GM12878 (cell line): ENCODE measurements at regions not wholly inside any gene's neighbourhood (a gene's known extent, or its start where the extent isn't known, plus 50 kb on each side); places are given as distances from the start of the nearest gene placed in this dataset.

Experiments used
- ATAC-seq: fragments of 200-7000 bp; cut with Tn5 transposase; 3 replicates; pipeline ENCODE4 v1.9.1; 2020; ENCODE audit warnings: mild to moderate bottlenecking, moderate library complexity
- BruUV-seq: library from RNA; stranded (reverse); fragments of 400-500 nt; replicated peaks from 2 replicates; lab custom pipeline; 2021; lab: Mats Ljungman, UMichigan
- CTCF ChIA-PET: fragments of 300-600 bp; sonication (Branson Sonifier 250); formaldehyde crosslinking; extraction: SDS; loops from one replicate; lab custom pipeline; 2021; ENCODE audit warnings: inconsistent platforms; lab: Yijun Ruan, JAX
- POLR2A ChIA-PET: fragments of 350-600 bp; formaldehyde crosslinking; extraction: SDS; loops from one replicate; lab custom pipeline; 2021; ENCODE audit warnings: inconsistent platforms; lab: Charles Lee
- RAD21 ChIA-PET: fragments of 300-600 bp; sonication (Branson Sonifier 250); formaldehyde crosslinking; loops from one replicate; lab custom pipeline; 2023; ENCODE audit warnings: antibody characterized with exemption; ENCODE audit not compliant: unreplicated experiment; lab: Charles Lee
- SMC1A ChIA-PET: fragments of 300-600 bp; sonication (Branson Sonifier 250); formaldehyde crosslinking; loops from one replicate; lab custom pipeline; 2023; ENCODE audit not compliant: unreplicated experiment, uncharacterized antibody; lab: Charles Lee
- DNase-seq: peaks from one replicate; pipeline ENCODE4 v3.0.0-alpha.2; 2011; ENCODE audit warnings: low read depth, low spot score
- FAIRE-seq: peaks from 3 replicates; lab custom pipeline; 2011; peaks lifted over from hg19 to GRCh38; lab: Jason Lieb, UNC
- H2AFZ ChIP-seq: 2 replicates; pipeline ENCODE4 v1.6.0; 2011; ENCODE audit warnings: low read depth, low read length, control low read depth; ENCODE audit not compliant: control insufficient read depth
- H3K27ac ChIP-seq: 2 replicates; pipeline ENCODE4 v1.5.1; 2011; ENCODE audit warnings: control low read depth; ENCODE audit not compliant: control insufficient read depth, insufficient read depth
- H3K27me3 ChIP-seq, 2 experiments: replicated peaks in 1 of 2; 2 replicates each; pipeline versions ENCODE4 v1.6.0 to v1.6.1; 2011; ENCODE audit warnings: low read length in 1 of 2; ENCODE audit not compliant: control insufficient read depth in 2 of 2, insufficient read depth in 2 of 2
- H3K36me3 ChIP-seq, 2 experiments: 2 replicates each; pipeline ENCODE4 v1.5.1; 2011; ENCODE audit warnings: low read length in 1 of 2; ENCODE audit not compliant: control insufficient read depth in 2 of 2, insufficient read depth in 2 of 2
- H3K4me1 ChIP-seq: 2 replicates; pipeline ENCODE4 v1.6.1; 2011; ENCODE audit warnings: mild to moderate bottlenecking, low read length, moderate library complexity, mixed read lengths; ENCODE audit not compliant: control insufficient read depth, insufficient read depth
- H3K4me2 ChIP-seq: 2 replicates; pipeline ENCODE4 v1.6.0; 2011; ENCODE audit warnings: control low read depth; ENCODE audit not compliant: control insufficient read depth, insufficient read depth
- H3K4me3 ChIP-seq: fragments of 200-600 bp; sonication (generic); 2 replicates; pipeline ENCODE4 v1.5.1; 2016
- H3K79me2 ChIP-seq: 2 replicates; pipeline ENCODE4 v1.6.0; 2011; ENCODE audit warnings: low read length; ENCODE audit not compliant: control insufficient read depth, insufficient read depth
- H3K9ac ChIP-seq: 2 replicates; pipeline ENCODE4 v1.8.0; 2011; ENCODE audit warnings: low read length, control low read depth, mixed read lengths; ENCODE audit not compliant: control insufficient read depth, insufficient read depth
- H3K9me3 ChIP-seq: replicated peaks from 3 replicates; pipeline ENCODE4 v1.5.1; 2011; ENCODE audit warnings: mild to moderate bottlenecking, low read length; ENCODE audit not compliant: control insufficient read depth, insufficient read depth
- H4K20me1 ChIP-seq: 2 replicates; pipeline ENCODE4 v1.6.0; 2011; ENCODE audit not compliant: control insufficient read depth, insufficient read depth
- CREB1 ChIP-seq: IDR thresholded peaks from 2 replicates; pipeline ENCODE4 v1.6.1; 2012; ENCODE audit warnings: low read depth, mild to moderate bottlenecking, inconsistent platforms
- NBN ChIP-seq: fragments of 450-650 bp; IDR thresholded peaks from 2 replicates; pipeline ENCODE4 v1.6.1; 2016
- RAD21 ChIP-seq: IDR thresholded peaks from 2 replicates; pipeline ENCODE4 v1.6.1; 2011; ENCODE audit warnings: mild to moderate bottlenecking, low read depth, low read length, moderate library complexity; ENCODE audit not compliant: insufficient read depth
- SIX5 ChIP-seq: IDR thresholded peaks from 2 replicates; pipeline ENCODE4 v1.6.1; 2011; ENCODE audit warnings: mild to moderate bottlenecking, low read depth, low read length, moderate library complexity; ENCODE audit not compliant: severe bottlenecking
- SMC3 ChIP-seq: IDR thresholded peaks from 2 replicates; pipeline ENCODE4 v1.6.1; 2011; ENCODE audit warnings: low read length, improper control_type of control experiment, borderline replicate concordance
- YY1 ChIP-seq: IDR thresholded peaks from 2 replicates; pipeline ENCODE4 v1.6.1; 2011; ENCODE audit warnings: low read depth, mild to moderate bottlenecking, low read length
- ZNF217 ChIP-seq: fragments of 450-650 bp; IDR thresholded peaks from 2 replicates; pipeline ENCODE4 v1.6.1; 2017; ENCODE audit warnings: antibody characterized with exemption, mild to moderate bottlenecking
- WGBS: methylation state at CpG from one replicate; pipeline ENCODE4 v1.1.6; 2016; ENCODE audit warnings: low lambda C conversion rate; ENCODE audit not compliant: insufficient replicate concordance, insufficient coverage; ENCODE audit errors: missing lambda C conversion rate; 5-methylcytosine and 5-hydroxymethylcytosine counted together
- in situ Hi-C: fragments of 300-500 bp; cut with MboI; formaldehyde crosslinking; loops from 9 replicates; pipeline ENCODE4 v1.14.3; 2018; ENCODE audit warnings: mixed read lengths
- intact Hi-C: fragments of 100-400 bp; cut with micrococcal nuclease; formaldehyde crosslinking; loops from one replicate; pipeline ENCODE4 v1.14.2; 2022; ENCODE audit not compliant: unreplicated experiment
- TF ChIP-seq, protein P1 (sequence below), 3 experiments: IDR thresholded peaks in 2 of 3; conservative IDR thresholded peaks in 1 of 3; 2 replicates each; pipeline ENCODE4 v1.5.1; 2011; ENCODE audit warnings: low read depth in 3 of 3, low read length in 3 of 3, mild to moderate bottlenecking in 3 of 3, control low read depth in 2 of 3, moderate library complexity in 2 of 3, inconsistent platforms in 1 of 3, mixed read lengths in 1 of 3; ENCODE audit not compliant: control insufficient read depth in 2 of 3, insufficient read depth in 1 of 3; ENCODE audit errors: extremely low read depth in 1 of 3
- TF ChIP-seq, protein P2 (sequence below): fragments of 450-650 bp; formaldehyde crosslinking; IDR thresholded peaks from 2 replicates; pipeline ENCODE4 v1.4.0; 2022; ENCODE audit warnings: mild to moderate bottlenecking, moderate library complexity
- TF ChIP-seq, protein P3 (sequence below): fragments of 450-650 bp; IDR thresholded peaks from 2 replicates; pipeline ENCODE4 v1.6.1; 2017; ENCODE audit warnings: mild to moderate bottlenecking, moderate library complexity

DNA sequence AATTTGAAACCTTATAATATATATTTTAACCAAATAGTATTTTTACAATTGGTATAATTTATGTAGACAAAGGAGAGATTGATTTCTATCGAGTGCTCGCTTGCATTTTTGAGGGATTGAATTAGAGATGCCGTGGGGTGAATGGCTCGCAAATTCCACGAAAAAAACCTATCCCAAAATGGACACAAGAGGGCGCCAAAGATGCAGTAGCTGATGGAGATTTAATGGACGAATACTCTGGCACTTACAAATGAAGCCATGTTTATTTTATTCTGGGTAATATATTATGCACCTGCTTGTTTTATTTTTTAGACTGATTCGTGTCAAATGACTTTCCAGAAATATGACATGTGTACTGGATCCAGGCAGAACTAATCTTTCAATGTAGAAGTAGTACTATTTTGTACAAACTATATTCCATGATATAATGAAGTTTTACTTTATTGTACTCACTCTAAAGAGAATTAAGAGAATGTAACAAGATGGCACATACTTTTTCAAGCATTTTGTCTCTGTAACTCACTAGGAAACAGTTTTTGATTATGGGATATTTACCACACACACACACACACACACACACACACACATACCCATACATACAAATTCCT is 505.4 kb downstream of the PLCL1 start:
- in situ Hi-C loops (loop anchor here (5.0 kb wide), 2 partner anchors 1183 to 1433 kb away; no protein-coding TSS in a partner anchor), intact Hi-C loops (loop anchor here (1.0 to 10.0 kb wide), 3 partner anchors 345 to 1430 kb away; no protein-coding TSS in a partner anchor)
- H3K36me3 ChIP-seq, result no peaks in the 10 kb centered on the region
- ChIA-PET CTCF (interaction anchor here (0.6 to 1.7 kb wide), 25 partner anchors 10 to 1433 kb away, joined by 3 to 25 read pairs (median 4); no protein-coding TSS in a partner anchor), RAD21 (interaction anchor here (1.0 to 1.6 kb wide), 4 partner anchors 65 to 1430 kb away, joined by 3 to 11 read pairs (median 6); no protein-coding TSS in a partner anchor), POLR2A (no interaction called here), SMC1A (interaction anchor here (0.7 to 2.0 kb wide), 4 partner anchors 12 to 1179 kb away, joined by 3 to 10 read pairs (median 6); no protein-coding TSS in a partner anchor)
- H3K4me1 ChIP-seq, result no peaks in the 10 kb centered on the region
- no peaks in the 10 kb centered on the region for H3K9me3 ChIP-seq
- no peak overlapping the region for H3K4me2 ChIP-seq
- H2AFZ ChIP-seq, result no peak overlapping the region
- 0% methylated on average over 8 of the region's 8 CpGs for WGBS
- FAIRE-seq (no peak), ATAC-seq (peak; percentile 67), DNase-seq (no peak)
- H3K27me3 ChIP-seq, result peaks cover 1 to 2% of the 10 kb centered on the region in 2 experiments; a peak in 1 of 4 replicates
- no peaks in the 10 kb centered on the region for H3K79me2 ChIP-seq
- H4K20me1 ChIP-seq, result no peaks in the 10 kb centered on the region; the same call in 1 of the 2 replicates
- H3K4me3 ChIP-seq, result no peak overlapping the region
- TF ChIP-seq, protein P1, sequence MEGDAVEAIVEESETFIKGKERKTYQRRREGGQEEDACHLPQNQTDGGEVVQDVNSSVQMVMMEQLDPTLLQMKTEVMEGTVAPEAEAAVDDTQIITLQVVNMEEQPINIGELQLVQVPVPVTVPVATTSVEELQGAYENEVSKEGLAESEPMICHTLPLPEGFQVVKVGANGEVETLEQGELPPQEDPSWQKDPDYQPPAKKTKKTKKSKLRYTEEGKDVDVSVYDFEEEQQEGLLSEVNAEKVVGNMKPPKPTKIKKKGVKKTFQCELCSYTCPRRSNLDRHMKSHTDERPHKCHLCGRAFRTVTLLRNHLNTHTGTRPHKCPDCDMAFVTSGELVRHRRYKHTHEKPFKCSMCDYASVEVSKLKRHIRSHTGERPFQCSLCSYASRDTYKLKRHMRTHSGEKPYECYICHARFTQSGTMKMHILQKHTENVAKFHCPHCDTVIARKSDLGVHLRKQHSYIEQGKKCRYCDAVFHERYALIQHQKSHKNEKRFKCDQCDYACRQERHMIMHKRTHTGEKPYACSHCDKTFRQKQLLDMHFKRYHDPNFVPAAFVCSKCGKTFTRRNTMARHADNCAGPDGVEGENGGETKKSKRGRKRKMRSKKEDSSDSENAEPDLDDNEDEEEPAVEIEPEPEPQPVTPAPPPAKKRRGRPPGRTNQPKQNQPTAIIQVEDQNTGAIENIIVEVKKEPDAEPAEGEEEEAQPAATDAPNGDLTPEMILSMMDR (IDR thresholded peaks at IDR 0.05 in 2 of 3, conservative IDR thresholded peaks at IDR 0.05 in 1 of 3; ENCODE audit: control insufficient read depth in 2 of 3, extremely low read depth in 1 of 3, insufficient read depth in 1 of 3, low read depth in 3 of 3, low read length in 3 of 3), result peak; percentile 69 to 83 (median 81)
- no peak for TF ChIP-seq SIX5
- no peak for TF ChIP-seq ZNF217
- peak; percentile 54; the same call in 1 of the 2 replicates for TF ChIP-seq SMC3
- peak; percentile 88 for TF ChIP-seq YY1
- TF ChIP-seq CREB1, result no peak
- TF ChIP-seq, protein P2, sequence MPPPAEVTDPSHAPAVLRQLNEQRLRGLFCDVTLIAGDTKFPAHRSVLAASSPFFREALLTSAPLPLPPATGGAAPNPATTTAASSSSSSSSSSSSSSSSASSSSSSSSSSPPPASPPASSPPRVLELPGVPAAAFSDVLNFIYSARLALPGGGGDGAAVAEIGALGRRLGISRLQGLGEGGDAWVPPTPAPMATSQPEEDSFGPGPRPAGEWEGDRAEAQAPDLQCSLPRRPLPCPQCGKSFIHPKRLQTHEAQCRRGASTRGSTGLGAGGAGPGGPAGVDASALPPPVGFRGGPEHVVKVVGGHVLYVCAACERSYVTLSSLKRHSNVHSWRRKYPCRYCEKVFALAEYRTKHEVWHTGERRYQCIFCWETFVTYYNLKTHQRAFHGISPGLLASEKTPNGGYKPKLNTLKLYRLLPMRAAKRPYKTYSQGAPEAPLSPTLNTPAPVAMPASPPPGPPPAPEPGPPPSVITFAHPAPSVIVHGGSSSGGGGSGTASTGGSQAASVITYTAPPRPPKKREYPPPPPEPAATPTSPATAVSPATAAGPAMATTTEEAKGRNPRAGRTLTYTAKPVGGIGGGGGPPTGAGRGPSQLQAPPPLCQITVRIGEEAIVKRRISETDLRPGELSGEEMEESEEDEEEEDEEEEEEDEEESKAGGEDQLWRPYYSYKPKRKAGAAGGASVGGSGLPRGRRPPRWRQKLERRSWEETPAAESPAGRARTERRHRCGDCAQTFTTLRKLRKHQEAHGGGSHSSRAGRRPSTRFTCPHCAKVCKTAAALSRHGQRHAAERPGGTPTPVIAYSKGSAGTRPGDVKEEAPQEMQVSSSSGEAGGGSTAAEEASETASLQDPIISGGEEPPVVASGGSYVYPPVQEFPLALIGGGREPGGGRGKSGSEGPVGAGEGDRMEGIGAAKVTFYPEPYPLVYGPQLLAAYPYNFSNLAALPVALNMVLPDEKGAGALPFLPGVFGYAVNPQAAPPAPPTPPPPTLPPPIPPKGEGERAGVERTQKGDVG, result no peak
- TF ChIP-seq, protein P3, sequence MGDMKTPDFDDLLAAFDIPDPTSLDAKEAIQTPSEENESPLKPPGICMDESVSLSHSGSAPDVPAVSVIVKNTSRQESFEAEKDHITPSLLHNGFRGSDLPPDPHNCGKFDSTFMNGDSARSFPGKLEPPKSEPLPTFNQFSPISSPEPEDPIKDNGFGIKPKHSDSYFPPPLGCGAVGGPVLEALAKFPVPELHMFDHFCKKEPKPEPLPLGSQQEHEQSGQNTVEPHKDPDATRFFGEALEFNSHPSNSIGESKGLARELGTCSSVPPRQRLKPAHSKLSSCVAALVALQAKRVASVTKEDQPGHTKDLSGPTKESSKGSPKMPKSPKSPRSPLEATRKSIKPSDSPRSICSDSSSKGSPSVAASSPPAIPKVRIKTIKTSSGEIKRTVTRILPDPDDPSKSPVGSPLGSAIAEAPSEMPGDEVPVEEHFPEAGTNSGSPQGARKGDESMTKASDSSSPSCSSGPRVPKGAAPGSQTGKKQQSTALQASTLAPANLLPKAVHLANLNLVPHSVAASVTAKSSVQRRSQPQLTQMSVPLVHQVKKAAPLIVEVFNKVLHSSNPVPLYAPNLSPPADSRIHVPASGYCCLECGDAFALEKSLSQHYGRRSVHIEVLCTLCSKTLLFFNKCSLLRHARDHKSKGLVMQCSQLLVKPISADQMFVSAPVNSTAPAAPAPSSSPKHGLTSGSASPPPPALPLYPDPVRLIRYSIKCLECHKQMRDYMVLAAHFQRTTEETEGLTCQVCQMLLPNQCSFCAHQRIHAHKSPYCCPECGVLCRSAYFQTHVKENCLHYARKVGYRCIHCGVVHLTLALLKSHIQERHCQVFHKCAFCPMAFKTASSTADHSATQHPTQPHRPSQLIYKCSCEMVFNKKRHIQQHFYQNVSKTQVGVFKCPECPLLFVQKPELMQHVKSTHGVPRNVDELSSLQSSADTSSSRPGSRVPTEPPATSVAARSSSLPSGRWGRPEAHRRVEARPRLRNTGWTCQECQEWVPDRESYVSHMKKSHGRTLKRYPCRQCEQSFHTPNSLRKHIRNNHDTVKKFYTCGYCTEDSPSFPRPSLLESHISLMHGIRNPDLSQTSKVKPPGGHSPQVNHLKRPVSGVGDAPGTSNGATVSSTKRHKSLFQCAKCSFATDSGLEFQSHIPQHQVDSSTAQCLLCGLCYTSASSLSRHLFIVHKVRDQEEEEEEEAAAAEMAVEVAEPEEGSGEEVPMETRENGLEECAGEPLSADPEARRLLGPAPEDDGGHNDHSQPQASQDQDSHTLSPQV, result no peak
- peak; percentile 79 for TF ChIP-seq RAD21
- no peak for TF ChIP-seq NBN
- TF ChIP-seq, all 136 proteins: peak for 4
- H3K9ac ChIP-seq, result no peak overlapping the region
- H3K27ac ChIP-seq, result no peak overlapping the region
- no TSS peak for BruUV-seq
